ENCODE measurements at regions not wholly inside any gene's neighbourhood (a gene's known extent, or its start where the extent isn't known, plus 50 kb on each side); places are given as distances from the start of the nearest gene placed in this dataset.

- no peaks in the 10 kb centered on the region for H3K27me3 ChIP-seq (ENCODE audit: control insufficient read depth in 1 of 2, insufficient read depth in 2 of 2, low read length in 2 of 2)
- no TSS peak for BruUV-seq (replicated peaks)
- CTCF ChIA-PET (ENCODE audit: low intra/inter-chr PET ratio, low total read pairs): no interaction called here
- no peaks in the 10 kb centered on the region for H3K36me3 ChIP-seq (replicated peaks in 1 of 2; ENCODE audit: control insufficient read depth in 1 of 2, insufficient read depth in 2 of 2, low read length in 2 of 2)
- peak overlapping the region; percentile 58 for H3K9ac ChIP-seq (ENCODE audit: insufficient read depth, low read depth, low read length)
- intact Hi-C loops (cut with micrococcal nuclease; ENCODE audit: unreplicated experiment): loop anchor here (5.0 kb wide), 1 partner anchor 64 kb away; no protein-coding TSS in a partner anchor
- no peaks in the 10 kb centered on the region for H3K9me3 ChIP-seq (ENCODE audit: low read length)
- H4K20me1 ChIP-seq (ENCODE audit: insufficient read depth, low read length): no peaks in the 10 kb centered on the region
- in situ Hi-C loops (cut with HindIII; ENCODE audit: extremely low pct_ligation_motif_present, low pct_unique_long_range_greater_than_20kb): no loop called here
- peak overlapping the region; percentile 66 to 74 (median 67); a peak in 5 of 6 replicates for H3K4me3 ChIP-seq (replicated peaks in 1 of 3; ENCODE audit: insufficient read depth in 1 of 3, low read depth in 2 of 3, low read length in 3 of 3)
- POLR2A ChIA-PET: interaction anchor here (0.8 to 1.7 kb wide), 4 partner anchors 11 to 102 kb away, joined by 4 to 6 read pairs (median 4); partner anchors contain the start of genes CASP3, IRF2 and PRIMPOL
- no peak for ATAC-seq
- FAIRE-seq: no peak
- peak overlapping the region; percentile 64 for H3K27ac ChIP-seq (ENCODE audit: extremely low read length, insufficient read depth, low read length)
- H3K4me2 ChIP-seq (ENCODE audit: low read depth, low read length): peak overlapping the region; percentile 87
- peaks cover 30% of the 10 kb centered on the region for H3K4me1 ChIP-seq (ENCODE audit: insufficient read depth, low read length)
- WGBS (ENCODE audit: low lambda C conversion rate): 24% methylated on average over 5 of the region's 5 CpGs
- H2AFZ ChIP-seq (ENCODE audit: low read length): peak overlapping the region; percentile 94
- DNase-seq (ENCODE audit: low spot score): no peak
- no peaks in the 10 kb centered on the region for H3K79me2 ChIP-seq (ENCODE audit: insufficient read depth, low read length)
- TF ChIP-seq ZSCAN25 (CRISPR knock-in tag; IDR thresholded peaks at IDR 0.05): no peak
- no peak for TF ChIP-seq TRIM24 (CRISPR knock-in tag; IDR thresholded peaks at IDR 0.05)
- TF ChIP-seq ZNF546 (CRISPR knock-in tag; conservative IDR thresholded peaks at IDR 0.05): no peak
- no peak for TF ChIP-seq ZNF670 (CRISPR knock-in tag; IDR thresholded peaks at IDR 0.05; ENCODE audit: borderline replicate concordance)
- no peak for TF ChIP-seq ZNF597 (CRISPR knock-in tag; IDR thresholded peaks at IDR 0.05)
- no peak for TF ChIP-seq DNMT3B (CRISPR knock-in tag; conservative IDR thresholded peaks at IDR 0.05)
- TF ChIP-seq ZNF749 (CRISPR knock-in tag; IDR thresholded peaks at IDR 0.05; ENCODE audit: borderline replicate concordance): no peak
- TF ChIP-seq LCORL (IDR thresholded peaks at IDR 0.05): no peak
- TF ChIP-seq LCORL (CRISPR knock-in tag; IDR thresholded peaks at IDR 0.05): no peak
- no peak for TF ChIP-seq CBX2 (IDR thresholded peaks at IDR 0.05; ENCODE audit: low read depth, low read length)
- no peak for TF ChIP-seq CBX2 (CRISPR knock-in tag; IDR thresholded peaks at IDR 0.05; ENCODE audit: low read depth)
- TF ChIP-seq MAFF (IDR thresholded peaks at IDR 0.05; ENCODE audit: low read depth, low read length): no peak
- TF ChIP-seq TFE3 (CRISPR knock-in tag; IDR thresholded peaks at IDR 0.05): no peak
- TF ChIP-seq ZNF354B (CRISPR knock-in tag; IDR thresholded peaks at IDR 0.05): no peak
- TF ChIP-seq ZNF800 (CRISPR knock-in tag; IDR thresholded peaks at IDR 0.05): no peak
- TF ChIP-seq KAT8 (CRISPR knock-in tag; IDR thresholded peaks at IDR 0.05): no peak
- TF ChIP-seq IRF2 (CRISPR knock-in tag; IDR thresholded peaks at IDR 0.05): no peak
- TF ChIP-seq ELF4 (CRISPR knock-in tag; IDR thresholded peaks at IDR 0.05; ENCODE audit: borderline replicate concordance): no peak
Observed at GRCh38 chr4:184548316-184548647, 73.9 kb upstream of the IRF2 start.

Measured in HepG2 (cell line).